GM18867 (cell line): ENCODE measurements at regions not wholly inside any gene's neighbourhood (a gene's known extent, or its start where the extent isn't known, plus 50 kb on each side); places are given as distances from the start of the nearest gene placed in this dataset.

Source experiments
- ATAC-seq: cut with Tn5 transposase; IDR thresholded peaks from one replicate; pipeline ENCODE4 v1.9.1; 2021; ENCODE audit warnings: mild to moderate bottlenecking, moderate library complexity; ENCODE audit not compliant: unreplicated experiment

- no peak for ATAC-seq
These were observed 703.0 kb upstream of the ZNF385D start for GRCh38 chr3:22453906-22454535.

- ATAC-seq: no peak
These were observed 719.0 kb upstream of the ZNF385D start for GRCh38 chr3:22469995-22470394.

- ATAC-seq: no peak
These were observed 720.5 kb upstream of the ZNF385D start for GRCh38 chr3:22471557-22471956.

- no peak for ATAC-seq
These were observed 723.9 kb upstream of the ZNF385D start for GRCh38 chr3:22474706-22475445.

- ATAC-seq: no peak
These were observed 724.7 kb upstream of the ZNF385D start for GRCh38 chr3:22475665-22476240.

GRCh38 chr3:22476976-22477375 lies 726.0 kb upstream of the ZNF385D start:
- ATAC-seq: no peak

- no peak for ATAC-seq
These were observed 717.2 kb upstream of the UBE2E2 start for GRCh38 chr3:22485954-22486353.

- no peak for ATAC-seq
These were observed 712.4 kb upstream of the UBE2E2 start for GRCh38 chr3:22490747-22491146.

- no peak for ATAC-seq
These were observed 711.8 kb upstream of the UBE2E2 start for GRCh38 chr3:22491344-22491743.

GRCh38 chr3:22492342-22492741 lies 710.8 kb upstream of the UBE2E2 start:
- ATAC-seq: no peak

GRCh38 chr3:22495241-22495640 lies 707.9 kb upstream of the UBE2E2 start:
- ATAC-seq: no peak

GRCh38 chr3:22495791-22496190 lies 707.3 kb upstream of the UBE2E2 start:
- no peak for ATAC-seq

GRCh38 chr3:22496641-22497040 lies 706.5 kb upstream of the UBE2E2 start:
- ATAC-seq: no peak

- ATAC-seq: no peak
These were observed 696.3 kb upstream of the UBE2E2 start for GRCh38 chr3:22506871-22507270.

- ATAC-seq: no peak
These were observed 695.4 kb upstream of the UBE2E2 start for GRCh38 chr3:22507709-22508108.

GRCh38 chr3:22523925-22524324 lies 679.2 kb upstream of the UBE2E2 start:
- no peak for ATAC-seq

- ATAC-seq: no peak
These were observed 676.8 kb upstream of the UBE2E2 start for GRCh38 chr3:22526266-22526837.

GRCh38 chr3:22536541-22536940 lies 666.6 kb upstream of the UBE2E2 start:
- no peak for ATAC-seq

GRCh38 chr3:22537560-22537959 lies 665.6 kb upstream of the UBE2E2 start:
- ATAC-seq: no peak

GRCh38 chr3:22542311-22542710 lies 660.8 kb upstream of the UBE2E2 start:
- ATAC-seq: no peak

- no peak for ATAC-seq
These were observed 647.2 kb upstream of the UBE2E2 start for GRCh38 chr3:22555753-22556435.
